ENCODE measurements at regions not wholly inside any gene's neighbourhood (a gene's known extent, or its start where the extent isn't known, plus 50 kb on each side); places are given as distances from the start of the nearest gene placed in this dataset.
"Not testable (repeated sequence)": the region's sequence is repeated elsewhere in the genome, so short reads cannot be mapped to it uniquely, and the experiment has no call there.

GRCh38 chr12:73506611-73507010, 1031.0 kb upstream of the ATXN7L3B start:
- no peak for DNase-seq (ENCODE audit: low read depth, low spot score)

- DNase-seq (ENCODE audit: low read depth, low spot score), result no peak
Observed at GRCh38 chr12:73514672-73515071, 1023.0 kb upstream of the ATXN7L3B start.

GRCh38 chr12:73517859-73518258, 1019.8 kb upstream of the ATXN7L3B start:
- DNase-seq (ENCODE audit: low read depth, low spot score), result no peak

GRCh38 chr12:73529231-73529630, 1008.4 kb upstream of the ATXN7L3B start:
- DNase-seq (ENCODE audit: low read depth, low spot score), result no peak

GRCh38 chr12:73529954-73530353, 1007.7 kb upstream of the ATXN7L3B start:
- DNase-seq (ENCODE audit: low read depth, low spot score), result no peak

- no peak for DNase-seq (ENCODE audit: low read depth, low spot score)
Observed at GRCh38 chr12:73531752-73532151, 1005.9 kb upstream of the ATXN7L3B start.

GRCh38 chr12:73547421-73547820, 990.2 kb upstream of the ATXN7L3B start:
- DNase-seq (ENCODE audit: low read depth, low spot score), result no peak

- no peak for DNase-seq (ENCODE audit: low read depth, low spot score)
Observed at GRCh38 chr12:73585136-73585535, 952.5 kb upstream of the ATXN7L3B start.

GRCh38 chr12:73589220-73589619, 948.4 kb upstream of the ATXN7L3B start:
- DNase-seq (ENCODE audit: low read depth, low spot score), result no peak

GRCh38 chr12:73598626-73599025, 939.0 kb upstream of the ATXN7L3B start:
- peak; percentile 6 for DNase-seq (ENCODE audit: low read depth, low spot score)

GRCh38 chr12:73599268-73599667, 938.4 kb upstream of the ATXN7L3B start:
- no peak for DNase-seq (ENCODE audit: low read depth, low spot score)

- not testable (repeated sequence) for DNase-seq (ENCODE audit: low read depth, low spot score)
Observed at GRCh38 chr12:73605925-73606324, 931.7 kb upstream of the ATXN7L3B start.

- DNase-seq (ENCODE audit: low read depth, low spot score), result no peak
Observed at GRCh38 chr12:73612551-73612950, 925.1 kb upstream of the ATXN7L3B start.

- DNase-seq (ENCODE audit: low read depth, low spot score), result no peak
Observed at GRCh38 chr12:73623421-73623820, 914.2 kb upstream of the ATXN7L3B start.

GRCh38 chr12:73625226-73625625, 912.4 kb upstream of the ATXN7L3B start:
- no peak for DNase-seq (ENCODE audit: low read depth, low spot score)

GRCh38 chr12:73629171-73629570, 908.5 kb upstream of the ATXN7L3B start:
- DNase-seq (ENCODE audit: low read depth, low spot score), result no peak

GRCh38 chr12:73629893-73630831, 907.5 kb upstream of the ATXN7L3B start:
- DNase-seq (ENCODE audit: low read depth, low spot score), result no peak

GRCh38 chr12:73632191-73632590, 905.4 kb upstream of the ATXN7L3B start:
- DNase-seq (ENCODE audit: low read depth, low spot score), result no peak

- no peak for DNase-seq (ENCODE audit: low read depth, low spot score)
Observed at GRCh38 chr12:73632661-73633060, 905.0 kb upstream of the ATXN7L3B start.

GRCh38 chr12:73639397-73639796, 898.2 kb upstream of the ATXN7L3B start:
- not testable (repeated sequence) for DNase-seq (ENCODE audit: low read depth, low spot score)

- DNase-seq (ENCODE audit: low read depth, low spot score), result no peak
Observed at GRCh38 chr12:73656375-73656774, 881.3 kb upstream of the ATXN7L3B start.

- no peak for DNase-seq (ENCODE audit: low read depth, low spot score)
Observed at GRCh38 chr12:73659802-73660201, 877.8 kb upstream of the ATXN7L3B start.

GRCh38 chr12:73665193-73665592, 872.4 kb upstream of the ATXN7L3B start:
- no peak for DNase-seq (ENCODE audit: low read depth, low spot score)
